Urothelium cell line (cell line): ENCODE measurements at regions not wholly inside any gene's neighbourhood (a gene's known extent, or its start where the extent isn't known, plus 50 kb on each side); places are given as distances from the start of the nearest gene placed in this dataset.

Source experiments
- DNase-seq: peaks from one replicate; pipeline ENCODE4 v3.0.0; 2011; ENCODE audit warnings: low spot score, mixed read lengths
- FAIRE-seq: peaks from 2 replicates; lab custom pipeline; 2011; peaks lifted over from hg19 to GRCh38; lab: Jason Lieb, UNC

GRCh38 chr1:201678264-201679101, 139.6 kb downstream of the NAV1 start:
- DNase-seq (no peak), FAIRE-seq (no peak)

GRCh38 chr1:201681375-201681774, 142.4 kb downstream of the NAV1 start:
- FAIRE-seq (no peak), DNase-seq (no peak)

GRCh38 chr1:201682964-201683363, 144.0 kb downstream of the NAV1 start:
- DNase-seq (no peak), FAIRE-seq (no peak)

GRCh38 chr1:201683397-201683796, 144.5 kb downstream of the NAV1 start:
- DNase-seq: no peak
- FAIRE-seq: no peak

GRCh38 chr1:201685485-201685884, 143.5 kb upstream of the IPO9 start:
- FAIRE-seq (no peak), DNase-seq (no peak)

- DNase-seq (no peak), FAIRE-seq (no peak)
These were observed 142.1 kb upstream of the IPO9 start for GRCh38 chr1:201686714-201687455.

GRCh38 chr1:201688514-201688913, 140.4 kb upstream of the IPO9 start:
- FAIRE-seq (no peak), DNase-seq (no peak)

- DNase-seq: no peak
- FAIRE-seq: no peak
These were observed 139.3 kb upstream of the IPO9 start for GRCh38 chr1:201689647-201690046.

GRCh38 chr1:201690528-201690927, 138.4 kb upstream of the IPO9 start:
- DNase-seq (no peak), FAIRE-seq (no peak)

GRCh38 chr1:201691716-201692554, 137.0 kb upstream of the IPO9 start:
- no peak for FAIRE-seq
- DNase-seq: no peak

- no peak for FAIRE-seq
- DNase-seq: no peak
These were observed 136.2 kb upstream of the IPO9 start for GRCh38 chr1:201692555-201693394.

- no peak for FAIRE-seq
- DNase-seq: no peak
These were observed 134.9 kb upstream of the IPO9 start for GRCh38 chr1:201693890-201694607.

GRCh38 chr1:201694608-201695335, 134.2 kb upstream of the IPO9 start:
- FAIRE-seq (no peak), DNase-seq (no peak)

GRCh38 chr1:201695607-201696006, 133.3 kb upstream of the IPO9 start:
- no peak for DNase-seq
- no peak for FAIRE-seq

- DNase-seq: peak; percentile 65
- FAIRE-seq: no peak
These were observed 132.7 kb upstream of the IPO9 start for GRCh38 chr1:201696217-201696761.

- FAIRE-seq (no peak), DNase-seq (no peak)
These were observed 131.8 kb upstream of the IPO9 start for GRCh38 chr1:201697174-201697573.

- no peak for FAIRE-seq
- DNase-seq: no peak
These were observed 127.1 kb upstream of the IPO9 start for GRCh38 chr1:201701831-201702230.

GRCh38 chr1:201702936-201703335, 126.0 kb upstream of the IPO9 start:
- FAIRE-seq: no peak
- no peak for DNase-seq
